Liver (tissue), 8 donors: ENCODE measurements at regions not wholly inside any gene's neighbourhood (a gene's known extent, or its start where the extent isn't known, plus 50 kb on each side); places are given as distances from the start of the nearest gene placed in this dataset.
A peak's percentile ranks its signal among the peaks of the same experiment; 100 is the strongest.

Experiments used
- DNase-seq: peaks from one replicate; pipeline ENCODE4 v3.0.0-alpha.2; 2017; ENCODE audit warnings: low spot score
- H3K27ac ChIP-seq, 2 donors: one replicate each; pipeline ENCODE4 v1.7.0; 2013; ENCODE audit warnings: inconsistent platforms in 2 of 2, low read length in 2 of 2, control low read depth in 1 of 2, low read depth in 1 of 2, mild to moderate bottlenecking in 1 of 2
- H3K27me3 ChIP-seq, 4 donors: one replicate each; pipeline versions ENCODE4 v1.6.1 to v1.7.0; 2013; ENCODE audit warnings: low read length in 3 of 4, inconsistent platforms in 1 of 4, mild to moderate bottlenecking in 1 of 4, moderate library complexity in 1 of 4; ENCODE audit not compliant: control insufficient read depth in 4 of 4, insufficient read depth in 4 of 4
- H3K36me3 ChIP-seq, 4 donors: one replicate each; pipeline versions ENCODE4 v1.6.1 to v1.7.0; 2013; ENCODE audit warnings: low read length in 3 of 4, mild to moderate bottlenecking in 3 of 4, low read depth in 1 of 4, moderate library complexity in 1 of 4; ENCODE audit not compliant: control insufficient read depth in 4 of 4, insufficient read depth in 3 of 4
- H3K4me1 ChIP-seq, 4 donors: one replicate each; pipeline versions ENCODE4 v1.6.1 to v1.7.0; 2013; ENCODE audit warnings: low read length in 3 of 4, mild to moderate bottlenecking in 3 of 4, moderate library complexity in 1 of 4; ENCODE audit not compliant: control insufficient read depth in 4 of 4, insufficient read depth in 4 of 4
- H3K4me3 ChIP-seq, 3 donors: one replicate each; pipeline versions ENCODE4 v1.6.1 to v1.7.0; 2013; ENCODE audit warnings: low read length in 3 of 3, control low read depth in 1 of 3, low read depth in 1 of 3, mild to moderate bottlenecking in 1 of 3
- H3K9ac ChIP-seq, 2 donors: one replicate each; pipeline ENCODE4 v1.7.0; 2013; ENCODE audit warnings: low read length in 2 of 2, mild to moderate bottlenecking in 2 of 2, moderate library complexity in 2 of 2, control low read depth in 1 of 2, low read depth in 1 of 2
- H3K9me3 ChIP-seq, 4 donors: one replicate each; pipeline versions ENCODE4 v1.6.1 to v1.7.0; 2013; ENCODE audit warnings: low read length in 3 of 4; ENCODE audit not compliant: control insufficient read depth in 4 of 4
- CTCF ChIP-seq: fragments of 150-350 bp; IDR thresholded peaks from 2 replicates; pipeline ENCODE4 v1.5.1; 2017; ENCODE audit warnings: improper control_type of control experiment, low read depth, low read length; ENCODE audit not compliant: missing input control
- FOXA1 ChIP-seq: IDR thresholded peaks from 2 replicates; pipeline ENCODE4 v1.6.1; 2016; ENCODE audit warnings: antibody characterized with exemption
- GABPA ChIP-seq, 2 donors: IDR thresholded peaks in 1 of 2; conservative IDR thresholded peaks in 1 of 2; 2 replicates each; pipeline ENCODE4 v1.6.1; 2016; ENCODE audit warnings: antibody characterized with exemption in 2 of 2, mild to moderate bottlenecking in 1 of 2, moderate library complexity in 1 of 2
- HNF4A ChIP-seq, 2 donors: conservative IDR thresholded peaks; 2 replicates each; pipeline ENCODE4 v1.6.1; 2016; ENCODE audit warnings: antibody characterized with exemption in 2 of 2, mild to moderate bottlenecking in 2 of 2
- HNF4G ChIP-seq: IDR thresholded peaks from 2 replicates; pipeline ENCODE4 v1.6.1; 2016; ENCODE audit warnings: antibody characterized with exemption
- MAX ChIP-seq: IDR thresholded peaks from 2 replicates; pipeline ENCODE4 v1.6.1; 2016; ENCODE audit warnings: antibody characterized with exemption
- NR2F2 ChIP-seq: IDR thresholded peaks from 2 replicates; pipeline ENCODE4 v1.6.1; 2016; ENCODE audit warnings: antibody characterized with exemption
- RAD21 ChIP-seq, 2 donors: IDR thresholded peaks; 2 replicates each; pipeline ENCODE4 v1.6.1; 2016; ENCODE audit warnings: antibody characterized with exemption in 2 of 2, mild to moderate bottlenecking in 2 of 2
- REST ChIP-seq: IDR thresholded peaks from 2 replicates; pipeline ENCODE4 v1.6.1; 2016; ENCODE audit warnings: antibody characterized with exemption, mild to moderate bottlenecking
- RXRA ChIP-seq, 2 donors: IDR thresholded peaks; 2 replicates each; pipeline ENCODE4 v1.6.1; 2017 to 2018; ENCODE audit warnings: antibody characterized with exemption in 2 of 2, mild to moderate bottlenecking in 1 of 2
- SP1 ChIP-seq: IDR thresholded peaks from 2 replicates; pipeline ENCODE4 v1.6.1; 2018; ENCODE audit warnings: antibody characterized with exemption, mild to moderate bottlenecking
- TAF1 ChIP-seq: conservative IDR thresholded peaks from 2 replicates; pipeline ENCODE4 v1.6.1; 2016; ENCODE audit warnings: antibody characterized with exemption, mild to moderate bottlenecking
- ZBTB33 ChIP-seq: IDR thresholded peaks from 2 replicates; pipeline ENCODE4 v1.6.1; 2016; ENCODE audit warnings: antibody characterized with exemption
- WGBS: extraction: QIAGEN DNeasy Blood & Tissue Kit; methylation state at CpG from one replicate; pipeline ENCODE4 v1.1.7; 2013; 5-methylcytosine and 5-hydroxymethylcytosine counted together
- donor health status: healthy.
- donor health status: healthy.
- donor health status: healthy.
- donor health status: healthy.
- donor health status: healthy.

GRCh38 chr16:85276721-85277120 is 164.4 kb upstream of the CIBAR2 start:
- Histone ChIP-seq H3K27me3 (no peaks in the 10 kb centered on the region), H3K4me3 (no peak overlapping the region), H3K27ac (no peak overlapping the region), H3K9me3 (no peaks in the 10 kb centered on the region), H3K36me3 (no peaks in the 10 kb centered on the region), H3K4me1 (peaks cover 0 to 20% (median 12%) of the 10 kb centered on the region in 4 donors), H3K9ac (no peak overlapping the region)
- WGBS = 94% methylated on average over 10 of the region's 10 CpGs
- no peak for DNase-seq
- TF ChIP-seq MAX (no peak), FOXA1 (no peak), ZBTB33 (no peak), CTCF (no peak), HNF4G (no peak), REST (no peak), NR2F2 (no peak), TAF1 (no peak), HNF4A (conservative IDR thresholded peaks at IDR 0.05) (no peak), GABPA (IDR thresholded peaks at IDR 0.05 in 1 of 2, conservative IDR thresholded peaks at IDR 0.05 in 1 of 2) (no peak), RXRA (IDR thresholded peaks at IDR 0.05) (no peak)

GRCh38 chr16:85278839-85279238 is 166.6 kb upstream of the CIBAR2 start:
- Histone ChIP-seq H3K27ac (peak overlapping the region in 1 of 2 donors; percentile 43), H3K4me1 (peaks cover 0 to 20% (median 12%) of the 10 kb centered on the region in 4 donors), H3K27me3 (no peaks in the 10 kb centered on the region), H3K4me3 (no peak overlapping the region), H3K9ac (no peak overlapping the region), H3K9me3 (no peaks in the 10 kb centered on the region), H3K36me3 (no peaks in the 10 kb centered on the region)
- no peak for DNase-seq
- TF ChIP-seq RXRA (IDR thresholded peaks at IDR 0.05) (peak; percentile 22 to 35), RAD21 (IDR thresholded peaks at IDR 0.05) (peak in 1 of 2 donors; percentile 5), SP1 (no peak), GABPA (IDR thresholded peaks at IDR 0.05 in 1 of 2, conservative IDR thresholded peaks at IDR 0.05 in 1 of 2) (no peak)
- 60% methylated on average over 11 of the region's 11 CpGs for WGBS
